ENCODE measurements at regions not wholly inside any gene's neighbourhood (a gene's known extent, or its start where the extent isn't known, plus 50 kb on each side); places are given as distances from the start of the nearest gene placed in this dataset.
"Not testable (repeated sequence)": the region's sequence is repeated elsewhere in the genome, so short reads cannot be mapped to it uniquely, and the experiment has no call there.

- DNase-seq (ENCODE audit: low read depth) = no peak
Observed at GRCh38 chr6:90463359-90463758, 123.5 kb downstream of the MAP3K7 start.

DNA sequence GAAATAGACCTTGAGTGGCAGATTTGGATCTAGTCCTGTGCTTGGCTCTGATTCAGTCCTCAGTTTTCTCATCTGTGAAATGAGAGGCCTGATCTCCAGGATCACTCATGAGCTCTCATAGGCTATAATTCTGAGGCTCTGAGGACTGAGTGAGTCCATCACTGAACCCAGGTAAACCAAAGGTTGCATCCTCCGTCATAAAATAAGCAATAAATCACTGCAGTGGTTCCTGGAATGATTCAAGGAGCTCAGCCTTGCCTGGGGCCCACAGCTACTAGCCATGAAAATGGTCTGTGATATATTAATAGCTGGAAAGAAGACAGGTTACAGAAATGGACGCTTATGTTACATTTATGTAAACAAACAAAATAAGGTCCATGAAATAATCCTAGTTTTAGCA lies 124.8 kb downstream of the MAP3K7 start:
- DNase-seq (ENCODE audit: low read depth) = no peak

GRCh38 chr6:90461383-90461782 lies 125.5 kb downstream of the MAP3K7 start:
- DNase-seq (ENCODE audit: low read depth) = no peak

DNA sequence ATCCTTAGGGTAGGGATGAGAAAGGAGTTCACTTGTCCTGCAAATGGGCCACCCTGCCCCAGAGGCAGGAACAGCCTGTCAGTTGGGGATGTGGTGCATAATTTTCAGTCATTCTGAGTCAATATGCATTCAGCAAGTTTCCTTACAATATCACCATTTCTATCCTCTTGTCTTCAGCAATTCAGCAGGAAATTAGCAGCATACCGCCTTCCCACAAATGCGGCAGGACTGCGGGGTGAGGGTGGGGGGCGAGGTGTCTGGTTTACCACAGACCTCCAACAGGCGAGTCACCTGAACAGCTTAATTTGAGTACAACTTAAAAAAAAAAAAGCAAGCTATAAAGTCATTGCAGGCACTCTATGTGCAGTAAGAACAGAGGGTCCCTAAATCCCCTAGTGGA lies 126.8 kb downstream of the MAP3K7 start:
- DNase-seq (ENCODE audit: low read depth) = no peak

- no peak for DNase-seq (ENCODE audit: low read depth)
Observed at GRCh38 chr6:90459225-90459758, 127.6 kb downstream of the MAP3K7 start.

GRCh38 chr6:90458353-90459224 lies 128.3 kb downstream of the MAP3K7 start:
- peak; percentile 38 for DNase-seq (ENCODE audit: low read depth)

DNA sequence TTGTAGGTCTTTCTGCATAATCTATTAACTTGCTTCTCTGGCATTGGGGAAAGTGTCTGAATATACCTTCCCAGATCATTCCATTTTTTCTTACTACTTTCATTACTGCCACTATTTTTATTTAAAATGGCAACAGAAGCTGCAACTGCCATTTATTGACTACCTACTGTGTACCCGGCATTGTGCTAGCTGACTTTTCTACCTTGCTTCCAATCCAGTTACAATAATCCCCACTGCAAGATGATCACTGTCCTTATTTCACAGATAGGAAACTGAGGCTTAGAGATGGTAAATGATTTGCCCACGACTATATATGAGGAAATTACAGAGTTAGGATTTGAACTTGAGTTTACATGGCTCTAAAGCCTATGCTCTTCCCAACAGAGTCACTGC lies 129.0 kb downstream of the MAP3K7 start:
- no peak for DNase-seq (ENCODE audit: low read depth)

DNA sequence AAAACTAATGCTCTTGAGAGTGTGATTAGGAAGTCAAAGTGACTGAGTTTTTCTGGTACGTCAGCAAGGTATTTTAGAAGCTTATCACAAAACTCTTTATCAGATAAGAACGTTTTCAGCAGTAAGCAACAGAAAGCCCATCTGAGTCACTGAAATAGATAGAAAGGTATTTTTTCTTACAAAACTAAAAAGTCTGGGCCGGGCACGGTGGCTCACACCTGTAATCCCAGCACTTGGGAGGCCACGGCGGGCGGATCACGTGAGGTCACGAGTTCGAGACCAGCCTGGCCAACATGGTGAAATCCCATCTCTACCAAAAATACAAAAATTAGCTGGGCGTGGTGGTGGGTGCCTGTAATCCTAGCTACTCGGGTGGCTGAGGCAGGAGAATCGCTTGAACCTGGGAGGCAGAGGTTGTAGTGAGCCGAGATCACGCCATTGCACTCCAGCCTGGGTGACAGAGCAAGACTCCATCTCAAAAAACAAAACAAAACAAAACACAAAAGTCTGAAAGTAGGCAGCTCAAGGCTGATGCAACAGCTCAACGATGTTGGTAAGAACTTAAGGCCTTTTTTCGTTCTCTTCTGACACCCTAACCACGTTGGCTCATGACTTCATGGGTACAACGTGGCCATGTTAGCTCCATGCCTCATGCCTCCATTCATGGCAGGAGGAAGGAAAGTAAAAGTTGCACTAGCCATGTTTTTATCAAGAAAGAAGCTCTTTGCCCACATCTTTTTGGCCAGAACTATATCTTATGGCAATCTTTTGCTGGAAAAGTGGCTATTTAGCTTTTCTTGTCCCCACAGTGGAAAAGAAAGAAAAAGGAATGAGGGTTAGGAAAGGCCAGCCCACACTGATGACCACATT lies 129.6 kb downstream of the MAP3K7 start:
- DNase-seq (ENCODE audit: low read depth) = not testable (repeated sequence)

GRCh38 chr6:90456001-90456400 lies 130.9 kb downstream of the MAP3K7 start:
- no peak for DNase-seq (ENCODE audit: low read depth)

DNA sequence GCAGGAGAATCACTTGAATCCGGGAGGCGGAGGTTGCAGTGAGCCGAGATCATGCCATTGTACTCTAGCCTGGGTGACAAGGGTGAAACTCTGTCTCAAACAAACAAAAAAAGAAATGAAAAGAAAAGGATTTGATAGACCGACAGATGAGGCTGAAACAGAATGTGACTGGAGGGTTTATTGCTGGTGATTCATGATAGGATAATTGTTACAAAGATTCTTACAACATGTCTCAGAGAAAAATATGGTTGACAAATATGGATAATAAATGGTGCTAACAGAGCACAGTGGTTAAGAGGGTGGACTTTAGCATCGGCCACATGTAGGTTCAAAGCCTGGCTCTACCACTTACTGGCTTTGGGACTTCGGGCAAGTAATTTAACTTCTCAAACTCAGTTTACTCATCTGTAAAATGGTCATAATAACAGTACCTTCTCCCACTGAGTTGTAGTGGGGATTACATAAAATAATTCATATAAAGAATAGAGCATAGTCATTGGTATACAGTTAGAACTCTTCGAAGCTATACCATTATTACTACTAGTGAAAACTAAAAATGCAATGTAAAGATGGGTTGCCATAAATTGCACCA lies 131.9 kb downstream of the MAP3K7 start:
- DNase-seq (ENCODE audit: low read depth) = no peak

DNA sequence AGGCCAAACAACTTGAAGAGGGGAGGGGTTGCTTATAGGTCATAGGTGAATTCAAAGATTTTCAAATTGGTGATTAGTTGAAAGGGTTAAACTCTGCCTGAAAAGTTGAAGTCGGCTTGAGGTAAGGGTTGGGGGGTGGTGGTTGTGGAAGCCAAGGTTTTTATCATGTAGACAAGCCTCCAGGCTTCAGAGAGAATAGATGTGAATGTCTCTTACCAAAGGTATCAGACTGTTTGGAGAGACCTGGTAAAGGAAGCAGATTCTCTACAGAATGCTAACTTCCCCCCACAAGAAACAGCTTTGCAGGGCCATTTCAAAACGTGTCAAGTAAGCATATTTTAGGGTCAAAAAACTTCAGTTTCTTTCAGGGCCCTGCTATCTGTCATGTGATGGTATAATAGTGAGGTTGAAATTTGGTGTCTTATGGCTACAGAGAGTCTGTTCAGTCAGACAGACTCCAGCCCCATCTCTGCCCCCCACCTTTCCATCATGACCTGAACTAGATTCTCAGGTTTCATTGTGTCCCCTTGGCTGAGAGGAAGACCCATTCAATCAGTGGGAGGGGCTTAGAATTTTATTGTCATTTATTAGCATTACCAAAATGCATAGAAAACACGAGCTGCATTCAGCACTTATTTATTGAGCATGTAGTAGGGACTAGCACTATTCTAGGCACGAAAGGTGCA lies 136.5 kb downstream of the MAP3K7 start:
- no peak for DNase-seq (ENCODE audit: low read depth)

GRCh38 chr6:90449311-90449710 lies 137.6 kb downstream of the MAP3K7 start:
- DNase-seq (ENCODE audit: low read depth) = no peak

GRCh38 chr6:90448836-90449235 lies 138.0 kb downstream of the MAP3K7 start:
- DNase-seq (ENCODE audit: low read depth) = no peak

GRCh38 chr6:90446164-90446563 lies 140.7 kb downstream of the MAP3K7 start:
- no peak for DNase-seq (ENCODE audit: low read depth)

DNA sequence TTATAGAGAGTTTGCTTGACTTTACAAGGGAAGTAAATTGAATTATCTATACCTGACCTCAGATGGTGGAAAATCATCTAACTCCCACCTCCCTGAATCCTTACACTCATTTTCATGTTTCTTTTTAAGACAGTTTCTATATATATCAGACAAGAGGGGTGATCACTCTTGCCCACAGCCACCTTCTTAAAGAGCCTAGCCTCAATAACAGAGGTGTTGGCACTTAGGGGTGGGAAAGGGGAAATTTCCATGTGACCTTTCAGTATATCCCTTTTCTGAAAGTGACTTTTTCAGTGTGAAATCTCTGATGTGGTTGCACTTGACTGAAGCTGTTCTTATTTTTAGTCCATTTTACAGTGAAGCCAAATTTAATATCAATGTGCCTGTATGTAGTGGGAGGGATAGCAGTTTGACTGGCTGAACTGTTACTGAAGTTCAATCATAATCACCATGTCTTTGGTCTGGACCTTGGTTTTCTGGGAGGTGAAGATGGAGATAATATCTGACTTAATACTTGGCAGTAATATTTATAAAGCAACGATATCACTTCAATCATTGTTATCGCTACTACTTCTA lies 141.3 kb downstream of the MAP3K7 start:
- no peak for DNase-seq (ENCODE audit: low read depth)

DNA sequence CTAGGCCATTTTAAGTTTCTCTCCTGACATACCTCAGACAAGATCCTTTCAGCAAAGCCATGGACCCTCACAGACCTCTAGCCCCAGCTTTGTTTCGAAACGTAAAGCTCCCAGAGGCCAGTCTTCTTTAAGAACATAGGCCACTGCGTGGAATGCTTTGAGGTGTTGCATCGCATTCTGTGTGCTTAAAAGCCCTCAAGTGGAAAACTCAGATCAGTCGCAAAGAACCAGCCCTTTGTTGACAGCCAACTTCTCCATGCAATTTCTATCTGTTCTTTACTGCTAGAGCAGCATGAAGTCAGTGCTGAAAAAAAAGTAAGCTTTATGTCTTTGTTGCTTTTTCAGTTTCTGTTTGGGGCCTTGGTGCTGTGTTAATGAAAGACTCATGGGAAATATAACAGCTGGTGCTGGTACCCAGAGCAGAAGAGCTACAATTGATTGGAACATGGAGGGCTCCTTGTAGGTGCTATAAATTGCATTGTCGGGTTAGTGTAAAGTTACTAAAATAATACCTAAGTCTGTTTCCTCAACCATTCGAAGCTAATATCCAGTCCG lies 142.6 kb downstream of the MAP3K7 start:
- DNase-seq (ENCODE audit: low read depth) = no peak

- DNase-seq (ENCODE audit: low read depth) = no peak
Observed at GRCh38 chr6:90442366-90442765, 144.5 kb downstream of the MAP3K7 start.

DNA sequence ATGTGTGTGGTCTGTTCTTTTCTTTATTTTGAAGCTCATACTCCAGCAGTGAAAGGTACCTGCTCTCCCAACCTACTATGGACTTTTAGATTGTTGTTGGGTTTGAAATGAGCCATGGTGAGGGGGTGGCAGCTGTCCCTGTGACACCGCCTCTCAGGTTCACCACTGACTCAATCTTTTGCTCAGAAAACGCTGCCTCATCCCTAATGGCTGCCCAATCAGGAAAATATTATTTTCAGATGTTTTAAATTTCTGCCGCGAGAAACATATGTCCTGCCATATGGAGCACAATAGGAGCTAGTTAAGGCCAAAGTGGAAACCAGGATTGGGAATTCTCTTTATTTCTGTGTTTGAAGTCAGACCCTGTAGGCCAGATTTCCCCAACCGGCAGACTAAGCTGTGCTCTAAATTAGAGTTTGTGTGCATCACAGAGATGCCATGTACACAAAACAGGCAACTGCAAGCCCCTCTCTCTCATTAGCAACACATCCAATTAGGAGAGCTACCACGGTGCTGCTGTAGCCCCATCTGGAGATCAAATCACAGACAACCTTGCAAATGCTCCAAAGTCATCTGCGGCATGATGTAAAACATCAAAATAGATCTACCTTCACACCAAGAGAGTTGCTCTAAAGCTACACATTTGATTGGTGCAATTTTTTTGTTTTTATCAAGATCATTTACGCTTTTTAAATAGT lies 144.1 kb upstream of the BACH2 start:
- DNase-seq (ENCODE audit: low read depth) = no peak

DNA sequence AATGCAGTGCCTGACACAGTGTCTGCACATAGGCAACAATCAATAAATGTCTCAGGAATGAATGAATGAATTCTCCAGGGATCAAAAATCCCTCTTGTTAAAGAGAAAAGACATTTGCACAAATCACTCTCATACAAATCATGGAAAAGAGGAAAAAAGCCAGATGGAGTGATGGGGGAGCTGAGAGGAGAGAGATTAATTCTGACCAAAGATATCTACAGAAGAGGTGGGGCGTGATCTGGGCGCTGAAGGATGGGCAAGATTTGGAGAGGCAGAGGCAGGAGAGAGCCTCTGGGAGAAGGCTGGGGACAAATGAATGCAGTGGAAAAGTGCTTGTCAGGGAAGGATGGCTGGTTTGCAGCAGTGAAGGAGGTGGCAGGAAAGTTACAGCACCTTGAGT lies 142.9 kb upstream of the BACH2 start:
- DNase-seq (ENCODE audit: low read depth) = no peak

- no peak for DNase-seq (ENCODE audit: low read depth)
Observed at GRCh38 chr6:90436403-90436802, 139.8 kb upstream of the BACH2 start.
